ENCODE measurements at regions not wholly inside any gene's neighbourhood (a gene's known extent, or its start where the extent isn't known, plus 50 kb on each side); places are given as distances from the start of the nearest gene placed in this dataset.

GRCh38 chr20:21967481-21967880 lies 262.0 kb downstream of the PAX1 start:
- H3K9me3 ChIP-seq (ENCODE audit: control insufficient read depth in 1 of 2, low read length in 2 of 2) = peaks cover 0 to 2% of the 10 kb centered on the region in 2 donors
- H3K36me3 ChIP-seq (ENCODE audit: control insufficient read depth in 1 of 2, insufficient read depth in 2 of 2, low read length in 2 of 2) = no peaks in the 10 kb centered on the region
- H3K27ac ChIP-seq (ENCODE audit: low read length) = no peak overlapping the region
- H3K27me3 ChIP-seq (ENCODE audit: low read depth, low read length) = no peaks in the 10 kb centered on the region
- no peak overlapping the region for H3K4me3 ChIP-seq (ENCODE audit: low read depth in 1 of 2, low read length in 2 of 2)
- no peaks in the 10 kb centered on the region for H3K4me1 ChIP-seq (ENCODE audit: control insufficient read depth in 1 of 2, insufficient read depth in 2 of 2, low read length in 2 of 2)

- Histone ChIP-seq H3K27ac (ENCODE audit: low read length) (no peak overlapping the region), H3K27me3 (ENCODE audit: low read depth, low read length) (no peaks in the 10 kb centered on the region), H3K4me3 (ENCODE audit: low read depth in 1 of 2, low read length in 2 of 2) (no peak overlapping the region), H3K9me3 (ENCODE audit: control insufficient read depth in 1 of 2, low read length in 2 of 2) (peaks cover 5 to 13% of the 10 kb centered on the region in 2 donors), H3K4me1 (ENCODE audit: control insufficient read depth in 1 of 2, insufficient read depth in 2 of 2, low read length in 2 of 2) (no peaks in the 10 kb centered on the region), H3K36me3 (ENCODE audit: control insufficient read depth in 1 of 2, insufficient read depth in 2 of 2, low read length in 2 of 2) (no peaks in the 10 kb centered on the region)
These were observed 251.1 kb downstream of the PAX1 start for GRCh38 chr20:21956591-21956990.

GRCh38 chr20:21947406-21947805 lies 241.9 kb downstream of the PAX1 start:
- no peaks in the 10 kb centered on the region for H3K27me3 ChIP-seq (ENCODE audit: low read depth, low read length)
- no peaks in the 10 kb centered on the region for H3K9me3 ChIP-seq (ENCODE audit: control insufficient read depth in 1 of 2, low read length in 2 of 2)
- H3K27ac ChIP-seq (ENCODE audit: low read length) = no peak overlapping the region
- no peaks in the 10 kb centered on the region for H3K4me1 ChIP-seq (ENCODE audit: control insufficient read depth in 1 of 2, insufficient read depth in 2 of 2, low read length in 2 of 2)
- H3K36me3 ChIP-seq (ENCODE audit: control insufficient read depth in 1 of 2, insufficient read depth in 2 of 2, low read length in 2 of 2) = no peaks in the 10 kb centered on the region
- no peak overlapping the region for H3K4me3 ChIP-seq (ENCODE audit: low read depth in 1 of 2, low read length in 2 of 2)

- no peaks in the 10 kb centered on the region for H3K4me1 ChIP-seq (ENCODE audit: control insufficient read depth in 1 of 2, insufficient read depth in 2 of 2, low read length in 2 of 2)
- no peak overlapping the region for H3K27ac ChIP-seq (ENCODE audit: low read length)
- H3K9me3 ChIP-seq (ENCODE audit: control insufficient read depth in 1 of 2, low read length in 2 of 2) = no peaks in the 10 kb centered on the region
- no peaks in the 10 kb centered on the region for H3K27me3 ChIP-seq (ENCODE audit: low read depth, low read length)
- H3K4me3 ChIP-seq (ENCODE audit: low read depth in 1 of 2, low read length in 2 of 2) = no peak overlapping the region
- no peaks in the 10 kb centered on the region for H3K36me3 ChIP-seq (ENCODE audit: control insufficient read depth in 1 of 2, insufficient read depth in 2 of 2, low read length in 2 of 2)
These were observed 238.8 kb downstream of the PAX1 start for GRCh38 chr20:21944227-21944626.

- H3K36me3 ChIP-seq (ENCODE audit: control insufficient read depth in 1 of 2, insufficient read depth in 2 of 2, low read length in 2 of 2) = no peaks in the 10 kb centered on the region
- no peak overlapping the region for H3K27ac ChIP-seq (ENCODE audit: low read length)
- no peak overlapping the region for H3K4me3 ChIP-seq (ENCODE audit: low read depth in 1 of 2, low read length in 2 of 2)
- no peaks in the 10 kb centered on the region for H3K4me1 ChIP-seq (ENCODE audit: control insufficient read depth in 1 of 2, insufficient read depth in 2 of 2, low read length in 2 of 2)
- no peaks in the 10 kb centered on the region for H3K27me3 ChIP-seq (ENCODE audit: low read depth, low read length)
- no peaks in the 10 kb centered on the region for H3K9me3 ChIP-seq (ENCODE audit: control insufficient read depth in 1 of 2, low read length in 2 of 2)
These were observed 236.7 kb downstream of the PAX1 start for GRCh38 chr20:21941941-21942805.

- H3K4me1 ChIP-seq (ENCODE audit: control insufficient read depth in 1 of 2, insufficient read depth in 2 of 2, low read length in 2 of 2) = no peaks in the 10 kb centered on the region
- no peak overlapping the region for H3K27ac ChIP-seq (ENCODE audit: low read length)
- peaks cover 0 to 3% of the 10 kb centered on the region in 2 donors for H3K9me3 ChIP-seq (ENCODE audit: control insufficient read depth in 1 of 2, low read length in 2 of 2)
- H3K36me3 ChIP-seq (ENCODE audit: control insufficient read depth in 1 of 2, insufficient read depth in 2 of 2, low read length in 2 of 2) = no peaks in the 10 kb centered on the region
- H3K27me3 ChIP-seq (ENCODE audit: low read depth, low read length) = no peaks in the 10 kb centered on the region
- no peak overlapping the region for H3K4me3 ChIP-seq (ENCODE audit: low read depth in 1 of 2, low read length in 2 of 2)
These were observed 231.4 kb downstream of the PAX1 start for GRCh38 chr20:21936720-21937380.

GRCh38 chr20:21936261-21936660 lies 230.8 kb downstream of the PAX1 start:
- Histone ChIP-seq H3K9me3 (ENCODE audit: control insufficient read depth in 1 of 2, low read length in 2 of 2) (peaks cover 0 to 3% of the 10 kb centered on the region in 2 donors), H3K36me3 (ENCODE audit: control insufficient read depth in 1 of 2, insufficient read depth in 2 of 2, low read length in 2 of 2) (no peaks in the 10 kb centered on the region), H3K4me3 (ENCODE audit: low read depth in 1 of 2, low read length in 2 of 2) (no peak overlapping the region), H3K27ac (ENCODE audit: low read length) (no peak overlapping the region), H3K4me1 (ENCODE audit: control insufficient read depth in 1 of 2, insufficient read depth in 2 of 2, low read length in 2 of 2) (no peaks in the 10 kb centered on the region), H3K27me3 (ENCODE audit: low read depth, low read length) (no peaks in the 10 kb centered on the region)

GRCh38 chr20:21933526-21933925 lies 228.1 kb downstream of the PAX1 start:
- Histone ChIP-seq H3K4me1 (ENCODE audit: control insufficient read depth in 1 of 2, insufficient read depth in 2 of 2, low read length in 2 of 2) (no peaks in the 10 kb centered on the region), H3K36me3 (ENCODE audit: control insufficient read depth in 1 of 2, insufficient read depth in 2 of 2, low read length in 2 of 2) (no peaks in the 10 kb centered on the region), H3K27ac (ENCODE audit: low read length) (no peak overlapping the region), H3K4me3 (ENCODE audit: low read depth in 1 of 2, low read length in 2 of 2) (no peak overlapping the region), H3K27me3 (ENCODE audit: low read depth, low read length) (no peaks in the 10 kb centered on the region), H3K9me3 (ENCODE audit: control insufficient read depth in 1 of 2, low read length in 2 of 2) (peaks cover 0 to 3% of the 10 kb centered on the region in 2 donors)

- H3K4me1 ChIP-seq (ENCODE audit: control insufficient read depth in 1 of 2, insufficient read depth in 2 of 2, low read length in 2 of 2) = no peaks in the 10 kb centered on the region
- H3K4me3 ChIP-seq (ENCODE audit: low read depth in 1 of 2, low read length in 2 of 2) = no peak overlapping the region
- no peaks in the 10 kb centered on the region for H3K27me3 ChIP-seq (ENCODE audit: low read depth, low read length)
- no peaks in the 10 kb centered on the region for H3K36me3 ChIP-seq (ENCODE audit: control insufficient read depth in 1 of 2, insufficient read depth in 2 of 2, low read length in 2 of 2)
- H3K27ac ChIP-seq (ENCODE audit: low read length) = no peak overlapping the region
- H3K9me3 ChIP-seq (ENCODE audit: control insufficient read depth in 1 of 2, low read length in 2 of 2) = no peaks in the 10 kb centered on the region
These were observed 215.8 kb downstream of the PAX1 start for GRCh38 chr20:21921251-21921650.

- Histone ChIP-seq H3K27ac (ENCODE audit: low read length) (no peak overlapping the region), H3K36me3 (ENCODE audit: control insufficient read depth in 1 of 2, insufficient read depth in 2 of 2, low read length in 2 of 2) (no peaks in the 10 kb centered on the region), H3K9me3 (ENCODE audit: control insufficient read depth in 1 of 2, low read length in 2 of 2) (no peaks in the 10 kb centered on the region), H3K4me1 (ENCODE audit: control insufficient read depth in 1 of 2, insufficient read depth in 2 of 2, low read length in 2 of 2) (no peaks in the 10 kb centered on the region), H3K27me3 (ENCODE audit: low read depth, low read length) (no peaks in the 10 kb centered on the region), H3K4me3 (ENCODE audit: low read depth in 1 of 2, low read length in 2 of 2) (no peak overlapping the region)
These were observed 214.7 kb downstream of the PAX1 start for GRCh38 chr20:21920211-21920610.

GRCh38 chr20:21918398-21918797 lies 212.9 kb downstream of the PAX1 start:
- Histone ChIP-seq H3K9me3 (ENCODE audit: control insufficient read depth in 1 of 2, low read length in 2 of 2) (no peaks in the 10 kb centered on the region), H3K36me3 (ENCODE audit: control insufficient read depth in 1 of 2, insufficient read depth in 2 of 2, low read length in 2 of 2) (no peaks in the 10 kb centered on the region), H3K4me3 (ENCODE audit: low read depth in 1 of 2, low read length in 2 of 2) (no peak overlapping the region), H3K4me1 (ENCODE audit: control insufficient read depth in 1 of 2, insufficient read depth in 2 of 2, low read length in 2 of 2) (no peaks in the 10 kb centered on the region), H3K27me3 (ENCODE audit: low read depth, low read length) (no peaks in the 10 kb centered on the region), H3K27ac (ENCODE audit: low read length) (no peak overlapping the region)
